AG04450 (cell line): ENCODE measurements at regions not wholly inside any gene's neighbourhood (a gene's known extent, or its start where the extent isn't known, plus 50 kb on each side); places are given as distances from the start of the nearest gene placed in this dataset.
"Not testable (repeated sequence)": the region's sequence is repeated elsewhere in the genome, so short reads cannot be mapped to it uniquely, and the experiment has no call there.

Experiments
- CTCF ChIA-PET: fragments of 300-600, 350-600 bp; formaldehyde crosslinking; extraction: SDS; loops from one replicate; lab custom pipeline; 2022; ENCODE audit warnings: antibody characterized with exemption, inconsistent platforms; lab: Charles Lee
- POLR2A ChIA-PET: fragments of 350-600 bp; formaldehyde crosslinking; extraction: SDS; loops from one replicate; lab custom pipeline; 2021; ENCODE audit warnings: antibody characterized with exemption, inconsistent platforms; lab: Yijun Ruan, JAX
- DNase-seq: peaks from one replicate; pipeline ENCODE4 v3.0.0-alpha.2; 2011; ENCODE audit warnings: low read depth, low spot score
- H3K27ac ChIP-seq: one replicate; pipeline ENCODE4 v1.5.1; 2012; ENCODE audit warnings: low read depth, low read length, control low read depth
- H3K27me3 ChIP-seq: one replicate; pipeline ENCODE4 v1.6.0; 2012; ENCODE audit warnings: low read length; ENCODE audit not compliant: control insufficient read depth, insufficient read depth
- H3K4me3 ChIP-seq: 2 replicates; pipeline ENCODE4 v1.5.1; 2011; ENCODE audit warnings: mild to moderate bottlenecking, low read depth, low read length, control low read depth
- H3K9me3 ChIP-seq: 2 replicates; pipeline ENCODE4 v1.5.1; 2012; ENCODE audit warnings: low read length; ENCODE audit not compliant: control insufficient read depth, insufficient read depth
- TF ChIP-seq, protein P1 (sequence below): IDR thresholded peaks from 2 replicates; pipeline ENCODE4 v1.5.1; 2011; ENCODE audit warnings: low read depth, low read length, control low read depth, inconsistent platforms

GRCh38 chr6:158900663-158901312 lies 81.6 kb upstream of the EZR start:
- no peak overlapping the region for H3K27ac ChIP-seq
- ChIA-PET POLR2A (no interaction called here), CTCF (no interaction called here)
- TF ChIP-seq, protein P1, sequence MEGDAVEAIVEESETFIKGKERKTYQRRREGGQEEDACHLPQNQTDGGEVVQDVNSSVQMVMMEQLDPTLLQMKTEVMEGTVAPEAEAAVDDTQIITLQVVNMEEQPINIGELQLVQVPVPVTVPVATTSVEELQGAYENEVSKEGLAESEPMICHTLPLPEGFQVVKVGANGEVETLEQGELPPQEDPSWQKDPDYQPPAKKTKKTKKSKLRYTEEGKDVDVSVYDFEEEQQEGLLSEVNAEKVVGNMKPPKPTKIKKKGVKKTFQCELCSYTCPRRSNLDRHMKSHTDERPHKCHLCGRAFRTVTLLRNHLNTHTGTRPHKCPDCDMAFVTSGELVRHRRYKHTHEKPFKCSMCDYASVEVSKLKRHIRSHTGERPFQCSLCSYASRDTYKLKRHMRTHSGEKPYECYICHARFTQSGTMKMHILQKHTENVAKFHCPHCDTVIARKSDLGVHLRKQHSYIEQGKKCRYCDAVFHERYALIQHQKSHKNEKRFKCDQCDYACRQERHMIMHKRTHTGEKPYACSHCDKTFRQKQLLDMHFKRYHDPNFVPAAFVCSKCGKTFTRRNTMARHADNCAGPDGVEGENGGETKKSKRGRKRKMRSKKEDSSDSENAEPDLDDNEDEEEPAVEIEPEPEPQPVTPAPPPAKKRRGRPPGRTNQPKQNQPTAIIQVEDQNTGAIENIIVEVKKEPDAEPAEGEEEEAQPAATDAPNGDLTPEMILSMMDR: no peak
- H3K4me3 ChIP-seq: no peak overlapping the region
- no peak for DNase-seq
- H3K27me3 ChIP-seq: no peaks in the 10 kb centered on the region
- H3K9me3 ChIP-seq: no peaks in the 10 kb centered on the region

GRCh38 chr6:158897236-158897635 lies 78.1 kb upstream of the EZR start:
- no peak for DNase-seq
- Histone ChIP-seq H3K9me3 (no peaks in the 10 kb centered on the region), H3K27me3 (no peaks in the 10 kb centered on the region), H3K27ac (no peak overlapping the region), H3K4me3 (no peak overlapping the region)
- TF ChIP-seq, protein P1: no peak
- POLR2A ChIA-PET: interaction anchor here (0.6 kb wide), 1 partner anchor 95 kb away, joined by 7 read pairs; no protein-coding TSS in a partner anchor
- CTCF ChIA-PET: no interaction called here

DNA sequence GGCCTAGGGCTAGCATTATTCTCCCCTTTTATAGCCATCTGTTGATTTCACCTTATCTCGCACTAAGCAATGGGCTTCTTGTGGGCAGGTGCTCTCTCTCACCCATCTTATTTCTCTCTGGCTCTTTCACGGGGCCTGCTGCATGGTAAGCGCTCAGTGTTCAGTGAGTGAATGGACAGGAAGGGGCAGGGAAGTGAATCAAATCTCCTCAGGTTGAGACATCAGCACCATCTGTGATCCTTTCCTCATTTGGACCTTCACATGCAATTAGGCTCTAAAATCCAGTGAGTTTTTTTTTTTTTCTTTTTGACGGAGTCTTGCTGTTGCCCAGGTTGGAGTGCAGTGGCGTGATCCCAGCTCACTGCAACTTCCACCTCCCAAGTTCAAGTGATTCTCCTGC lies 76.5 kb upstream of the EZR start:
- H3K4me3 ChIP-seq: no peak overlapping the region
- H3K9me3 ChIP-seq: no peaks in the 10 kb centered on the region
- CTCF ChIA-PET: interaction anchor here (0.7 kb wide), 1 partner anchor 21 kb away, joined by 3 read pairs; no protein-coding TSS in a partner anchor
- H3K27me3 ChIP-seq: no peaks in the 10 kb centered on the region
- no peak overlapping the region for H3K27ac ChIP-seq
- DNase-seq: no peak
- POLR2A ChIA-PET: no interaction called here
- TF ChIP-seq, protein P1: no peak

DNA sequence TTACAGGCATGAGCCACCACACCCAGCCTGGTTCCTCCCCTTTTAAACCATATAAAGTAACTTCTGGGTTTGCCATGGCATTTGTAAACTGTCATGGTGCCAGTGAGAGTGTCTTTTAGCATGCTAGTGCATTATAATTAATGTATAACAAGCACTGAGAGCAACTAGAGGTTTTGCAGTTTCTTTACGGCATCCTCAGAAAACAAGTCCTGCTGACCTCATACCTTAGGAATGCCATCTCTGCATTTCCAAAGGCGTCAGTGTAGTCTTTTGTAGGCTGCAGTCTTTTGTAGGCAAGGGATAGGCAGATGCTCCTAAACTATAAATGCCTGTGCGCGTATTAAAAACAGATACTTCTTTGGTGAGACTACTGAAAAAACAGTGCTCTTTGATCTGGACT lies 75.0 kb upstream of the EZR start:
- ChIA-PET POLR2A (no interaction called here), CTCF (interaction anchor here (1.0 kb wide), 1 partner anchor 10 kb away, joined by 3 read pairs; no protein-coding TSS in a partner anchor)
- DNase-seq: peak; percentile 78
- H3K4me3 ChIP-seq: no peak overlapping the region
- H3K27me3 ChIP-seq: no peaks in the 10 kb centered on the region
- H3K27ac ChIP-seq: no peak overlapping the region
- TF ChIP-seq, protein P1: no peak
- no peaks in the 10 kb centered on the region for H3K9me3 ChIP-seq

GRCh38 chr6:158892266-158892665 lies 73.1 kb upstream of the EZR start:
- ChIA-PET POLR2A (no interaction called here), CTCF (no interaction called here)
- TF ChIP-seq, protein P1: no peak

DNA sequence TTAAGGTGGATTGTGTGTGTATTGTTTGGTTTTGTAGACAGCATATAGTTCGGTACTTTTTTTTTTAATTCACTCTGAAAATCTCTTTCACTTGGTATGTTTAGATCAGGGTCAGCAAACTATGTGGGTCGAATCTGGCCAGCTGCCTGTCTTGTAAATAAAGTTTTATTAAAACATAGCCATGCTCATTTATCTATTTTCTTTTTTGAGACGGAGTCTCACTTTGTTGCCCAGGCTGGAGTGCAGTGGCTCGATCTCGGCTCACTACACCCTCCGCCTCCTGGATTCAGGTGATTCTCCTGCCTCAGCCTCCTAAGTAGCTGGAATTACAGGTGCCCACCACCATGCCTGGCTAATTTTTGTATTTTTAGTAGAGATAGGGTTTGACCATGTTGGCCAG lies 72.4 kb upstream of the EZR start:
- H3K27me3 ChIP-seq, POLR2A ChIA-PET, DNase-seq, H3K4me3 ChIP-seq, CTCF ChIA-PET, H3K27ac ChIP-seq, H3K9me3 ChIP-seq: not testable (repeated sequence)

More at GRCh38 chr6:158892266-158892665, 73.1 kb upstream of the EZR start:
- H3K9me3 ChIP-seq: no peaks in the 10 kb centered on the region
- no peak overlapping the region for H3K4me3 ChIP-seq
- DNase-seq: no peak
- no peak overlapping the region for H3K27ac ChIP-seq
- no peaks in the 10 kb centered on the region for H3K27me3 ChIP-seq

GRCh38 chr6:158888171-158888570 lies 69.0 kb upstream of the EZR start:
- H3K27me3 ChIP-seq, CTCF ChIA-PET, H3K4me3 ChIP-seq, H3K27ac ChIP-seq, H3K9me3 ChIP-seq, DNase-seq: not testable (repeated sequence)
- POLR2A ChIA-PET: interaction anchor here (0.6 kb wide), 1 partner anchor 123 kb away, joined by 4 read pairs; no protein-coding TSS in a partner anchor
